ENCODE measurements at regions not wholly inside any gene's neighbourhood (a gene's known extent, or its start where the extent isn't known, plus 50 kb on each side); places are given as distances from the start of the nearest gene placed in this dataset.
A peak's percentile ranks its signal among the peaks of the same experiment; 100 is the strongest.

GRCh38 chr18:10197097-10197496, 257.3 kb upstream of the APCDD1 start:
- no peaks in the 10 kb centered on the region for H3K36me3 ChIP-seq
- DNase-seq (peak; percentile 67), ATAC-seq (peak; percentile 88)
- TF ChIP-seq, protein P1, sequence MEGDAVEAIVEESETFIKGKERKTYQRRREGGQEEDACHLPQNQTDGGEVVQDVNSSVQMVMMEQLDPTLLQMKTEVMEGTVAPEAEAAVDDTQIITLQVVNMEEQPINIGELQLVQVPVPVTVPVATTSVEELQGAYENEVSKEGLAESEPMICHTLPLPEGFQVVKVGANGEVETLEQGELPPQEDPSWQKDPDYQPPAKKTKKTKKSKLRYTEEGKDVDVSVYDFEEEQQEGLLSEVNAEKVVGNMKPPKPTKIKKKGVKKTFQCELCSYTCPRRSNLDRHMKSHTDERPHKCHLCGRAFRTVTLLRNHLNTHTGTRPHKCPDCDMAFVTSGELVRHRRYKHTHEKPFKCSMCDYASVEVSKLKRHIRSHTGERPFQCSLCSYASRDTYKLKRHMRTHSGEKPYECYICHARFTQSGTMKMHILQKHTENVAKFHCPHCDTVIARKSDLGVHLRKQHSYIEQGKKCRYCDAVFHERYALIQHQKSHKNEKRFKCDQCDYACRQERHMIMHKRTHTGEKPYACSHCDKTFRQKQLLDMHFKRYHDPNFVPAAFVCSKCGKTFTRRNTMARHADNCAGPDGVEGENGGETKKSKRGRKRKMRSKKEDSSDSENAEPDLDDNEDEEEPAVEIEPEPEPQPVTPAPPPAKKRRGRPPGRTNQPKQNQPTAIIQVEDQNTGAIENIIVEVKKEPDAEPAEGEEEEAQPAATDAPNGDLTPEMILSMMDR (IDR thresholded peaks at IDR 0.05), result no peak
- no peaks in the 10 kb centered on the region for H3K9me3 ChIP-seq
- intact Hi-C loops (cut with DNase I), result no loop called here
- H3K27ac ChIP-seq, result no peak overlapping the region
- no peaks in the 10 kb centered on the region for H3K27me3 ChIP-seq
- H3K4me1 ChIP-seq, result peaks cover 8% of the 10 kb centered on the region
- H3K4me3 ChIP-seq, result no peak overlapping the region

DNA sequence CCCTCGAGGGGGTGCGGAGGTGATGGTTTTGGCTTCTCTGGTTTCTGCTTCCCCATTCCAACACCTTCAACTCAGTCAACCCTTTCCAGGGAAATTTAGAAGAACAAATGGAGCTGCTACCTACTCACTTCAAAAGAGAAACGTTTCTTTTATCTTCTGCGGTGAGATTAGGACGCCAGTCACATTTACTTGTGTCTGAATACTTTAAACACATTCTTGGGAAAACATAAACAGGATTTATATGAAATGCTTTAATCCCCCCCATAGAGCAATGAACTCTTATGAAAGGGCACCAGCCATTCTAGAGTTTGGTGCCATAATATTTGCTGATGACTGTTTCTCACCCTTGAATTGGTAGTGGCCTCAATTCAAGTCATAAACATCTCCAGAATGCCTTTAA, 253.2 kb upstream of the APCDD1 start:
- peaks cover 8% of the 10 kb centered on the region for H3K4me1 ChIP-seq
- H3K27ac ChIP-seq, result no peak overlapping the region
- TF ChIP-seq, protein P1 (IDR thresholded peaks at IDR 0.05), result no peak
- no peak overlapping the region for H3K4me3 ChIP-seq
- intact Hi-C loops (cut with DNase I), result no loop called here
- no peaks in the 10 kb centered on the region for H3K27me3 ChIP-seq
- DNase-seq (no peak), ATAC-seq (no peak)
- no peaks in the 10 kb centered on the region for H3K36me3 ChIP-seq
- no peaks in the 10 kb centered on the region for H3K9me3 ChIP-seq

DNA sequence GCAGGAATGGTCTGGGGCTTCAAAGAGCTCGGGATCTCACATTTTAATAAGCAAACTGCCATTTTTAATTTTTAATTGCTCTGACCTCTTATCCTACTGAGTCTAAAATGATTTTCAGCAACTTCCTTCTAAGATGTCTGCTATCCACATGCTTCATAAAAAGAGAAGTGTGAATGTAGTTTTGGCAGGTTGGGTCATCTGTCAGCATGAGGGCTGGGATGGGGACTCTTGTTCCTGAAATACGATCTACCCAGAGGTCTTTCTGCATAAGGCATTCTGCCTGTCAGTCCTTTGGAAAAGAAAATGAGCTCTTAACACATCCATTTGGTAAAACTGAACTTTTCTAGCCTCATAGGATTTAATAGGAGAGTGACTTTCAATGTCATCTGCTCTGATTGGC, 252.8 kb upstream of the APCDD1 start:
- Histone ChIP-seq H3K9me3 (no peaks in the 10 kb centered on the region), H3K4me3 (no peak overlapping the region), H3K36me3 (no peaks in the 10 kb centered on the region), H3K27me3 (no peaks in the 10 kb centered on the region), H3K27ac (no peak overlapping the region), H3K4me1 (peaks cover 8% of the 10 kb centered on the region)
- no peak for DNase-seq
- TF ChIP-seq, protein P1 (IDR thresholded peaks at IDR 0.05), result no peak
- intact Hi-C loops (cut with DNase I), result no loop called here
- ATAC-seq, result peak; percentile 56

DNA sequence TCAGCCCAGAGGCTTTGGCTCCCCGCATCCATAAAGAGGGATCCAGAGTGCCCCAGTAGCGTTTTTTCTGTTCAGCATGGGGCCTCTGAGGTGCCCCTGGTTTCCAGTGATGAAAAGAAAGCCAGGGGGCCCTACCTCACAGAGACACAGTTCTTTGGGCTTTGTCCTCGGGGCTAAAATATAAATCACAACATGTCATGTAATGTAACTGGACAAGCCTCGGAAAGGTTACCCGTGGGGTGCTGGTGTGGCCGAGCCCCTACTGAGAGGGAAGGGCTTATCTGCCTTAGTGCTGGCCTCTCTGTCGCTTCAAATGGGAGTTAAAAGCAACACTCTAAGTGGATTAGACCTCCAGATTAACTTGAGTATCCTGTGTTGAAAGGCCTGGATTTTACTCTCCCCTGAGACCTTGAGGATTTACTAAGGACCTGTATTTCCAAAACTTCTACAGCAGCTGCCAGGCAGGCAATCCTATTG, 251.6 kb upstream of the APCDD1 start:
- Histone ChIP-seq H3K4me1 (peaks cover 4% of the 10 kb centered on the region), H3K4me3 (no peak overlapping the region), H3K27ac (no peak overlapping the region), H3K36me3 (no peaks in the 10 kb centered on the region), H3K9me3 (no peaks in the 10 kb centered on the region), H3K27me3 (no peaks in the 10 kb centered on the region)
- ATAC-seq, result no peak
- intact Hi-C loops (cut with DNase I), result no loop called here
- DNase-seq, result no peak
- TF ChIP-seq, protein P1 (IDR thresholded peaks at IDR 0.05), result no peak

GRCh38 chr18:10205151-10205550, 249.3 kb upstream of the APCDD1 start:
- peak; percentile 76 for ATAC-seq
- Histone ChIP-seq H3K4me1 (peaks cover 4% of the 10 kb centered on the region), H3K9me3 (no peaks in the 10 kb centered on the region), H3K36me3 (no peaks in the 10 kb centered on the region), H3K27me3 (no peaks in the 10 kb centered on the region), H3K27ac (no peak overlapping the region), H3K4me3 (no peak overlapping the region)
- TF ChIP-seq, protein P1 (IDR thresholded peaks at IDR 0.05), result no peak
- intact Hi-C loops (cut with DNase I), result no loop called here
- DNase-seq, result peak; percentile 65
